GM23338 (cell line): ENCODE measurements at regions not wholly inside any gene's neighbourhood (a gene's known extent, or its start where the extent isn't known, plus 50 kb on each side); places are given as distances from the start of the nearest gene placed in this dataset.

ENCODE experiments used
- ATAC-seq: fragments of 200-7000 bp; cut with Tn5 transposase; 3 replicates; pipeline ENCODE4 v1.9.1; 2020
- DNase-seq: peaks from one replicate; pipeline ENCODE4 v3.0.0-alpha.2; 2015; ENCODE audit warnings: low spot score
- H2AFZ ChIP-seq: fragments of 200-600 bp; sonication (generic); 2 replicates; pipeline ENCODE4 v1.8.0; 2016; ENCODE audit warnings: antibody characterized with exemption, mild to moderate bottlenecking, moderate library complexity
- H3F3A ChIP-seq: fragments of 200-600 bp; sonication (generic); replicated peaks from 2 replicates; pipeline ENCODE4 v1.8.0; 2017; ENCODE audit warnings: antibody characterized with exemption, mixed run types, low read depth
- H3K27ac ChIP-seq: fragments of 200-600 bp; sonication (generic); 2 replicates; pipeline ENCODE4 v1.6.1; 2016; ENCODE audit warnings: low read depth
- H3K27me3 ChIP-seq: fragments of 200-600 bp; sonication (generic); 2 replicates; pipeline ENCODE4 v1.8.0; 2016; ENCODE audit warnings: mild to moderate bottlenecking, mixed run types, moderate library complexity; ENCODE audit not compliant: insufficient read depth
- H3K36me3 ChIP-seq: fragments of 200-600 bp; sonication (generic); 2 replicates; pipeline ENCODE4 v1.8.0; 2016; ENCODE audit warnings: mild to moderate bottlenecking; ENCODE audit not compliant: insufficient read depth
- H3K4me1 ChIP-seq: fragments of 200-600 bp; sonication (generic); 2 replicates; pipeline ENCODE4 v1.8.0; 2016; ENCODE audit warnings: mild to moderate bottlenecking, moderate library complexity; ENCODE audit not compliant: insufficient read depth
- H3K4me2 ChIP-seq: fragments of 200-600 bp; sonication (generic); 2 replicates; pipeline ENCODE4 v1.7.1; 2017; ENCODE audit warnings: mixed run types
- H3K4me3 ChIP-seq: fragments of 200-600 bp; sonication (generic); 2 replicates; pipeline ENCODE4 v1.6.1; 2016; ENCODE audit warnings: mixed run types
- H3K79me2 ChIP-seq: fragments of 200-600 bp; sonication (generic); replicated peaks from 2 replicates; pipeline ENCODE4 v1.8.0; 2017; ENCODE audit warnings: mild to moderate bottlenecking; ENCODE audit not compliant: insufficient read depth
- H3K9me2 ChIP-seq: fragments of 200-600 bp; sonication (generic); 2 replicates; pipeline ENCODE4 v1.8.0; 2017; ENCODE audit not compliant: insufficient read depth
- H4K20me1 ChIP-seq: fragments of 200-600 bp; sonication (generic); replicated peaks from 2 replicates; pipeline ENCODE4 v1.8.0; 2017; ENCODE audit warnings: mild to moderate bottlenecking; ENCODE audit not compliant: insufficient read depth
- H3K27ac Mint-ChIP-seq: 2 replicates; pipeline ENCODE4 v1.8.0; 2020; ENCODE audit warnings: inconsistent platforms, mild to moderate bottlenecking, moderate library complexity, mixed read lengths
- H3K27me3 Mint-ChIP-seq: 3 replicates; pipeline ENCODE4 v1.8.0; 2022; ENCODE audit warnings: low read depth, mild to moderate bottlenecking, moderate library complexity, mixed read lengths, inconsistent platforms; ENCODE audit not compliant: insufficient read depth, poor library complexity
- H3K36me3 Mint-ChIP-seq: 3 replicates; pipeline ENCODE4 v1.8.0; 2021; ENCODE audit warnings: low read depth, mild to moderate bottlenecking, inconsistent platforms, moderate library complexity, mixed read lengths
- H3K4me1 Mint-ChIP-seq: 3 replicates; pipeline ENCODE4 v1.8.0; 2020; ENCODE audit warnings: mild to moderate bottlenecking, inconsistent platforms, mixed read lengths
- H3K4me3 Mint-ChIP-seq: 3 replicates; pipeline ENCODE4 v1.8.0; 2021; ENCODE audit warnings: moderate library complexity, mild to moderate bottlenecking, inconsistent platforms, mixed read lengths
- H3K9me3 Mint-ChIP-seq: 3 replicates; pipeline ENCODE4 v1.8.0; 2020; ENCODE audit warnings: moderate library complexity, mild to moderate bottlenecking, inconsistent platforms, mixed read lengths
- CREB1 ChIP-seq: fragments of 250-450 bp; sonication (Bioruptor Pico); IDR thresholded peaks from 2 replicates; pipeline ENCODE4 v1.5.0; 2020; ENCODE audit warnings: low read depth, mild to moderate bottlenecking, moderate library complexity
- EZH2 ChIP-seq: fragments of 200-600 bp; sonication (generic); IDR thresholded peaks from one replicate; pipeline ENCODE4 v1.8.0; 2017; ENCODE audit warnings: antibody characterized with exemption, mild to moderate bottlenecking, low read depth; ENCODE audit not compliant: unreplicated experiment
- EZH2phosphoT487 ChIP-seq: fragments of 200-600 bp; sonication (generic); IDR thresholded peaks from one replicate; pipeline ENCODE4 v1.8.1; 2018; ENCODE audit warnings: antibody characterized with exemption; ENCODE audit not compliant: unreplicated experiment
- JUNB ChIP-seq: IDR thresholded peaks from one replicate; pipeline ENCODE4 v1.6.1; 2016; ENCODE audit warnings: antibody characterized with exemption; ENCODE audit not compliant: unreplicated experiment
- NANOG ChIP-seq: IDR thresholded peaks from 2 replicates; pipeline ENCODE4 v1.6.1; 2016; ENCODE audit warnings: antibody characterized with exemption, borderline replicate concordance
- POLR2AphosphoS5 ChIP-seq: IDR thresholded peaks from 2 replicates; pipeline ENCODE4 v1.6.1; 2016; ENCODE audit warnings: antibody characterized with exemption, low read depth
- STAT1 ChIP-seq: IDR thresholded peaks from one replicate; pipeline ENCODE4 v1.6.1; 2016; ENCODE audit warnings: antibody characterized with exemption; ENCODE audit not compliant: unreplicated experiment
- ZNF114 ChIP-seq: fragments of 250-450 bp; sonication (Bioruptor Pico); IDR thresholded peaks from 2 replicates; pipeline ENCODE4 v1.5.0; 2020; ENCODE audit warnings: mild to moderate bottlenecking, moderate library complexity
- ZNF331 ChIP-seq: fragments of 250-450 bp; sonication (Bioruptor Pico); IDR thresholded peaks from 2 replicates; pipeline ENCODE4 v1.5.0; 2020; ENCODE audit warnings: low read depth, mild to moderate bottlenecking, moderate library complexity
- TF ChIP-seq, protein P1 (sequence below): IDR thresholded peaks from 2 replicates; pipeline ENCODE4 v1.6.1; 2016; ENCODE audit warnings: antibody characterized with exemption
- TF ChIP-seq, protein P2 (sequence below), 2 experiments: fragments of 200-600 bp in 1 of 2; sonication (generic) in 1 of 2; conservative IDR thresholded peaks; 2 replicates each; pipeline versions ENCODE4 v1.5.1 to v1.6.1; 2016 to 2017; ENCODE audit warnings: antibody characterized with exemption in 2 of 2, low read depth in 2 of 2, mild to moderate bottlenecking in 2 of 2, moderate library complexity in 1 of 2
- TF ChIP-seq, protein P3 (sequence below): IDR thresholded peaks from one replicate; pipeline ENCODE4 v1.6.1; 2018; ENCODE audit warnings: antibody characterized with exemption; ENCODE audit not compliant: unreplicated experiment
- TF ChIP-seq, protein P4 (sequence below): fragments of 250-450 bp; sonication (Bioruptor Pico); IDR thresholded peaks from 2 replicates; pipeline ENCODE4 v1.5.0; 2020; ENCODE audit warnings: mild to moderate bottlenecking, moderate library complexity

DNA sequence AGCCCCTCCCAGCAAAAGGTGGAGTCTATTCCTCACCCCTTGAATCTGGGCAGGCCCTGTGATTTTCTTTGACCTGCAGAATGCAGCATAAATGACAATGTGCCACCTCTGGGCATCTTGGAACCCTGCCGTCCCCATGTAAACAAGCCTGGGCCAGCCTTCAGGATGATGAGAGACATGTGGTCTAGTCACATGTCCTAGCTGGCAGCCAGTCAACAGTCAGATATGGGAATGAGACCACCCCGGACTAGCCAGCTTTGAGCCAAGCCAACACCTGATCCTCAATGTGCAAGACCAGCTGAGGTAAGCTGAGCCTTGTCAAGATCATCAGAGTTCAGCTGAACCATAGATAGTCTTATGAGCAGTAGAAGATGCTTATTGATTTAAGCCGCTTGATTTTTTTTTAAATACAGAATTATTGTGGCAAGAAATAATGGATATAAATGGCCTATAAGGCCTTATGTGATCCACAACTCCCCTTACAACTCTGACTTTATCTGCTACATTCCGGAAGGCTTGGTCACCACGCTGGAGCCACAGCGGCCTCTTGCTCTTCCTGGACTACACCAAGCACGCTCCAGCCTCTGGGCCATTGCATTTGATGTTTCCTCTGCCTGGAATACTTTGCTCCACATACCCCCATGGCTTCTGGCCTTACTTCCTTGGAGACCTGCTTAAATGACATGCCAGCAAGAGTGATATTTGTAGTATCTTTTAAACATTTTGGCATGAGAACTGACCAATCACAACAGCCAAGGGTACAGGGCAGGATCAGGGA lies 225.9 kb upstream of the SESN3 start:
- Histone ChIP-seq H3K4me1 (peaks cover 10% of the 10 kb centered on the region; the same call in 1 of the 2 replicates), H3K9me2 (peaks cover 3% of the 10 kb centered on the region; the same call in 1 of the 2 replicates), H3K79me2 (no peaks in the 10 kb centered on the region), H3K36me3 (no peaks in the 10 kb centered on the region), H4K20me1 (no peaks in the 10 kb centered on the region), H3F3A (no peaks in the 10 kb centered on the region), H3K4me3 (no peak overlapping the region), H3K27ac (no peak overlapping the region), H3K27me3 (no peaks in the 10 kb centered on the region), H3K4me2 (no peak overlapping the region), H2AFZ (no peak overlapping the region)
- no peaks in the 10 kb centered on the region for H3K36me3 Mint-ChIP-seq
- H3K4me1 Mint-ChIP-seq, result peaks cover 10% of the 10 kb centered on the region; the same call in 1 of the 3 replicates
- no peak overlapping the region for H3K27ac Mint-ChIP-seq
- ATAC-seq (no peak), DNase-seq (no peak)
- peaks cover 2% of the 10 kb centered on the region for H3K27me3 Mint-ChIP-seq
- TF ChIP-seq, protein P1, sequence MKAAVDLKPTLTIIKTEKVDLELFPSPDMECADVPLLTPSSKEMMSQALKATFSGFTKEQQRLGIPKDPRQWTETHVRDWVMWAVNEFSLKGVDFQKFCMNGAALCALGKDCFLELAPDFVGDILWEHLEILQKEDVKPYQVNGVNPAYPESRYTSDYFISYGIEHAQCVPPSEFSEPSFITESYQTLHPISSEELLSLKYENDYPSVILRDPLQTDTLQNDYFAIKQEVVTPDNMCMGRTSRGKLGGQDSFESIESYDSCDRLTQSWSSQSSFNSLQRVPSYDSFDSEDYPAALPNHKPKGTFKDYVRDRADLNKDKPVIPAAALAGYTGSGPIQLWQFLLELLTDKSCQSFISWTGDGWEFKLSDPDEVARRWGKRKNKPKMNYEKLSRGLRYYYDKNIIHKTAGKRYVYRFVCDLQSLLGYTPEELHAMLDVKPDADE, result no peak
- no peak for TF ChIP-seq STAT1
- TF ChIP-seq EZH2, result no peak
- TF ChIP-seq, protein P2, sequence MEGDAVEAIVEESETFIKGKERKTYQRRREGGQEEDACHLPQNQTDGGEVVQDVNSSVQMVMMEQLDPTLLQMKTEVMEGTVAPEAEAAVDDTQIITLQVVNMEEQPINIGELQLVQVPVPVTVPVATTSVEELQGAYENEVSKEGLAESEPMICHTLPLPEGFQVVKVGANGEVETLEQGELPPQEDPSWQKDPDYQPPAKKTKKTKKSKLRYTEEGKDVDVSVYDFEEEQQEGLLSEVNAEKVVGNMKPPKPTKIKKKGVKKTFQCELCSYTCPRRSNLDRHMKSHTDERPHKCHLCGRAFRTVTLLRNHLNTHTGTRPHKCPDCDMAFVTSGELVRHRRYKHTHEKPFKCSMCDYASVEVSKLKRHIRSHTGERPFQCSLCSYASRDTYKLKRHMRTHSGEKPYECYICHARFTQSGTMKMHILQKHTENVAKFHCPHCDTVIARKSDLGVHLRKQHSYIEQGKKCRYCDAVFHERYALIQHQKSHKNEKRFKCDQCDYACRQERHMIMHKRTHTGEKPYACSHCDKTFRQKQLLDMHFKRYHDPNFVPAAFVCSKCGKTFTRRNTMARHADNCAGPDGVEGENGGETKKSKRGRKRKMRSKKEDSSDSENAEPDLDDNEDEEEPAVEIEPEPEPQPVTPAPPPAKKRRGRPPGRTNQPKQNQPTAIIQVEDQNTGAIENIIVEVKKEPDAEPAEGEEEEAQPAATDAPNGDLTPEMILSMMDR (conservative IDR thresholded peaks at IDR 0.05; ENCODE audit: low read depth in 2 of 2), result no peak
- no peak for TF ChIP-seq NANOG
- TF ChIP-seq ZNF331 (CRISPR knock-in tag), result no peak
- TF ChIP-seq ZNF114, result no peak
- TF ChIP-seq, protein P3, sequence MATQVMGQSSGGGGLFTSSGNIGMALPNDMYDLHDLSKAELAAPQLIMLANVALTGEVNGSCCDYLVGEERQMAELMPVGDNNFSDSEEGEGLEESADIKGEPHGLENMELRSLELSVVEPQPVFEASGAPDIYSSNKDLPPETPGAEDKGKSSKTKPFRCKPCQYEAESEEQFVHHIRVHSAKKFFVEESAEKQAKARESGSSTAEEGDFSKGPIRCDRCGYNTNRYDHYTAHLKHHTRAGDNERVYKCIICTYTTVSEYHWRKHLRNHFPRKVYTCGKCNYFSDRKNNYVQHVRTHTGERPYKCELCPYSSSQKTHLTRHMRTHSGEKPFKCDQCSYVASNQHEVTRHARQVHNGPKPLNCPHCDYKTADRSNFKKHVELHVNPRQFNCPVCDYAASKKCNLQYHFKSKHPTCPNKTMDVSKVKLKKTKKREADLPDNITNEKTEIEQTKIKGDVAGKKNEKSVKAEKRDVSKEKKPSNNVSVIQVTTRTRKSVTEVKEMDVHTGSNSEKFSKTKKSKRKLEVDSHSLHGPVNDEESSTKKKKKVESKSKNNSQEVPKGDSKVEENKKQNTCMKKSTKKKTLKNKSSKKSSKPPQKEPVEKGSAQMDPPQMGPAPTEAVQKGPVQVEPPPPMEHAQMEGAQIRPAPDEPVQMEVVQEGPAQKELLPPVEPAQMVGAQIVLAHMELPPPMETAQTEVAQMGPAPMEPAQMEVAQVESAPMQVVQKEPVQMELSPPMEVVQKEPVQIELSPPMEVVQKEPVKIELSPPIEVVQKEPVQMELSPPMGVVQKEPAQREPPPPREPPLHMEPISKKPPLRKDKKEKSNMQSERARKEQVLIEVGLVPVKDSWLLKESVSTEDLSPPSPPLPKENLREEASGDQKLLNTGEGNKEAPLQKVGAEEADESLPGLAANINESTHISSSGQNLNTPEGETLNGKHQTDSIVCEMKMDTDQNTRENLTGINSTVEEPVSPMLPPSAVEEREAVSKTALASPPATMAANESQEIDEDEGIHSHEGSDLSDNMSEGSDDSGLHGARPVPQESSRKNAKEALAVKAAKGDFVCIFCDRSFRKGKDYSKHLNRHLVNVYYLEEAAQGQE, result no peak
- no peak for TF ChIP-seq CREB1 (CRISPR knock-in tag)
- TF ChIP-seq, protein P4, sequence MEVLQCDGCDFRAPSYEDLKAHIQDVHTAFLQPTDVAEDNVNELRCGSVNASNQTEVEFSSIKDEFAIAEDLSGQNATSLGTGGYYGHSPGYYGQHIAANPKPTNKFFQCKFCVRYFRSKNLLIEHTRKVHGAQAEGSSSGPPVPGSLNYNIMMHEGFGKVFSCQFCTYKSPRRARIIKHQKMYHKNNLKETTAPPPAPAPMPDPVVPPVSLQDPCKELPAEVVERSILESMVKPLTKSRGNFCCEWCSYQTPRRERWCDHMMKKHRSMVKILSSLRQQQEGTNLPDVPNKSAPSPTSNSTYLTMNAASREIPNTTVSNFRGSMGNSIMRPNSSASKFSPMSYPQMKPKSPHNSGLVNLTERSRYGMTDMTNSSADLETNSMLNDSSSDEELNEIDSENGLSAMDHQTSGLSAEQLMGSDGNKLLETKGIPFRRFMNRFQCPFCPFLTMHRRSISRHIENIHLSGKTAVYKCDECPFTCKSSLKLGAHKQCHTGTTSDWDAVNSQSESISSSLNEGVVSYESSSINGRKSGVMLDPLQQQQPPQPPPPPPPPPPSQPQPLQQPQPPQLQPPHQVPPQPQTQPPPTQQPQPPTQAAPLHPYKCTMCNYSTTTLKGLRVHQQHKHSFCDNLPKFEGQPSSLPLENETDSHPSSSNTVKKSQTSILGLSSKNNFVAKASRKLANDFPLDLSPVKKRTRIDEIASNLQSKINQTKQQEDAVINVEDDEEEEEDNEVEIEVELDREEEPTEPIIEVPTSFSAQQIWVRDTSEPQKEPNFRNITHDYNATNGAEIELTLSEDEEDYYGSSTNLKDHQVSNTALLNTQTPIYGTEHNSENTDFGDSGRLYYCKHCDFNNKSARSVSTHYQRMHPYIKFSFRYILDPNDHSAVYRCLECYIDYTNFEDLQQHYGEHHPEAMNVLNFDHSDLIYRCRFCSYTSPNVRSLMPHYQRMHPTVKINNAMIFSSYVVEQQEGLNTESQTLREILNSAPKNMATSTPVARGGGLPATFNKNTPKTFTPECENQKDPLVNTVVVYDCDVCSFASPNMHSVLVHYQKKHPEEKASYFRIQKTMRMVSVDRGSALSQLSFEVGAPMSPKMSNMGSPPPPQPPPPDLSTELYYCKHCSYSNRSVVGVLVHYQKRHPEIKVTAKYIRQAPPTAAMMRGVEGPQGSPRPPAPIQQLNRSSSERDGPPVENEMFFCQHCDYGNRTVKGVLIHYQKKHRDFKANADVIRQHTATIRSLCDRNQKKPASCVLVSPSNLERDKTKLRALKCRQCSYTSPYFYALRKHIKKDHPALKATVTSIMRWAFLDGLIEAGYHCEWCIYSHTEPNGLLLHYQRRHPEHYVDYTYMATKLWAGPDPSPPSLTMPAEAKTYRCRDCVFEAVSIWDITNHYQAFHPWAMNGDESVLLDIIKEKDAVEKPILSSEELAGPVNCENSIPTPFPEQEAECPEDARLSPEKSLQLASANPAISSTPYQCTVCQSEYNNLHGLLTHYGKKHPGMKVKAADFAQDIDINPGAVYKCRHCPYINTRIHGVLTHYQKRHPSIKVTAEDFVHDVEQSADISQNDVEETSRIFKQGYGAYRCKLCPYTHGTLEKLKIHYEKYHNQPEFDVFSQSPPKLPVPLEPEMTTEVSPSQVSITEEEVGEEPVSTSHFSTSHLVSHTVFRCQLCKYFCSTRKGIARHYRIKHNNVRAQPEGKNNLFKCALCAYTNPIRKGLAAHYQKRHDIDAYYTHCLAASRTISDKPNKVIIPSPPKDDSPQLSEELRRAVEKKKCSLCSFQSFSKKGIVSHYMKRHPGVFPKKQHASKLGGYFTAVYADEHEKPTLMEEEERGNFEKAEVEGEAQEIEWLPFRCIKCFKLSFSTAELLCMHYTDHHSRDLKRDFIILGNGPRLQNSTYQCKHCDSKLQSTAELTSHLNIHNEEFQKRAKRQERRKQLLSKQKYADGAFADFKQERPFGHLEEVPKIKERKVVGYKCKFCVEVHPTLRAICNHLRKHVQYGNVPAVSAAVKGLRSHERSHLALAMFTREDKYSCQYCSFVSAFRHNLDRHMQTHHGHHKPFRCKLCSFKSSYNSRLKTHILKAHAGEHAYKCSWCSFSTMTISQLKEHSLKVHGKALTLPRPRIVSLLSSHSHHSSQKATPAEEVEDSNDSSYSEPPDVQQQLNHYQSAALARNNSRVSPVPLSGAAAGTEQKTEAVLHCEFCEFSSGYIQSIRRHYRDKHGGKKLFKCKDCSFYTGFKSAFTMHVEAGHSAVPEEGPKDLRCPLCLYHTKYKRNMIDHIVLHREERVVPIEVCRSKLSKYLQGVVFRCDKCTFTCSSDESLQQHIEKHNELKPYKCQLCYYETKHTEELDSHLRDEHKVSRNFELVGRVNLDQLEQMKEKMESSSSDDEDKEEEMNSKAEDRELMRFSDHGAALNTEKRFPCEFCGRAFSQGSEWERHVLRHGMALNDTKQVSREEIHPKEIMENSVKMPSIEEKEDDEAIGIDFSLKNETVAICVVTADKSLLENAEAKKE, result no peak
- no peak for TF ChIP-seq EZH2phosphoT487
- no peak for TF ChIP-seq JUNB
- TF ChIP-seq POLR2AphosphoS5, result no peak
- no peak overlapping the region for H3K4me3 Mint-ChIP-seq
- no peaks in the 10 kb centered on the region for H3K9me3 Mint-ChIP-seq
